ENCODE measurements at regions not wholly inside any gene's neighbourhood (a gene's known extent, or its start where the extent isn't known, plus 50 kb on each side); places are given as distances from the start of the nearest gene placed in this dataset.

DNA sequence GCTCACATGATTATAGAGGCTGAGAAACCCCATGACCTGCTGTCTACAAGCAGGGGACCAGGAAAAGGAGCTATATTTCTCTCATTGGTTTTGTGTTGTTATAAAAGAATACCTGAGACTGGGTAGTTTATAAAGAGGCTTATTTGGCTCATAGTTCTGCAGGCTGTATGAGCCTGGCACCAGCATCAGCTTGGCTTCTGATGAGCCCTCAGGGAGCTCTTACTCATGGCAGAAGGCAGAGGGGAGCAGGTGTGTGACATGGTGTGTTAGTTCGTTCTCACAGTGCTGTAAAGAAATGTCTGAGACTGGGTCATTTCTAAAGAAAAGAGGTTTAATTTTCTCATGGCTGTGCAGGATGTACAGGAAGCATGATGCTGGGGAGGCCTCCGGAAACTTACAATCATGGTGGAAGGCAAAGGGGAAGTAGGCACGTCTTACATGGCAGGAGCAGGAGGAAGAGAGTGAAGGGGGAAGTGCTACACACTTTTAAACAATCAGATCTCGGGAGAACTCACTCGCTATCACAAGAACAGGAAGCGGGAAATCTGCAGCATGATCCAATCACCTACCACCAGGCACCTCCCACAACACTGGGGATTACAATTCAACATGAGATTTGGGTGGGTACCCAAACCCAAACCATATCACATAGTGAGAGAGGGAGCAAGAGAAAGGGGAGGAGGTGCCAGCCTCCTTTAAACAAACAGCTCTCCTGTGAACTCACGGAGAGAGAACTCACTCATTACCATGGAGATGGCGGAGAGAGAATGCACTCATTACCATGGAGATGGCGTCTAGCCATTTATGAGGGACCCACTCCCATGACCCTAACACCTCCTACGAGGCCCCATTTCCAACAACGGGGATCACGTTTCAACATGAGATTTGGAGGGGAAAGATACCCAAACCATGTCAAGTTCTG is 133.4 kb downstream of the JCAD start:
- DNase-seq (ENCODE audit: low read depth) = no peak

DNA sequence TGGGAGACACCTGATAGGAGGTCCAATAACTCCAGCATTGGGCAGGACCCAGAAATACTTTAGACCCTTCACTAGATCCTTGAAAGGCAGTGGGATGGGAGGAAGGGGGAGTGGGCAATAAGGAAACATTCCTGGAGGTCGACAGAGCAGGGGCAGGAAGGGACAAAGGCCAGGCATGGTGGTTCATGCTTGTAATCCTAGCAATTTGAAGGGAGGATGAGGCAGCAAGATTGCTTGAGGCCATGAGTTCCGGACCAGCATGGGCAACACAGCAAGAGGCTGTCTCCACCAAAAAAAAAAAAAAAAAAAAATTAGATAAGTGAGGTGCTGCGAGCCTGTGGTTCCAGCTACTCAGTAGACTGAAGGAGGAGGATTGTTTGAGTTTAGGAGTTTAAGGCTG is 134.9 kb downstream of the JCAD start:
- no peak for DNase-seq (ENCODE audit: low read depth)

DNA sequence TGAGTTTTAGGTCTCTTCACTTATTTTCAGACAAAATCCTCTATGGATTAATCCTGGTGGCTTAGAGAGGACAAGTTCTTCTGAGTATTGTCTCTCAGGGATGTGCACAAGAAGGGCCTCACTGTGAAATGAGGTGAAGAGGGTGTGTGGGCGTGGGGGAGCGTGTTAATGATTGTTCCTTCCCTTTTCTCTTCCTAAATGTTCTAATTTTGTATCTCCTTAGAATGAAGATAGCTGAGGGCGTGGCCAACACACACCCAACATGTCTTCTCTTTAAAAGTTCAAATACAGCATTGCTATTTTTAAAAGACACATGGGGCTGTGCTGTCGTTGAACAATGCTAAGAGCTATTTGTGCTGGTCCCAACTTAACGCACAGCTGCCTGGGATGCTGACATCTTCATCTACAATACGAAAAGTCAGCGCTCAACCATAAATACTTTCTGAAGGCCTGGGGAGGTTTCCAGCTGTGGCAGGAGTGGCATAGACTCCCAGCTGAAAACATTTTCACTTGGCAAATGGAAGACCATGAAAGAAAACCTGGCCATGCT is 135.9 kb downstream of the JCAD start:
- DNase-seq (ENCODE audit: low read depth) = no peak

DNA sequence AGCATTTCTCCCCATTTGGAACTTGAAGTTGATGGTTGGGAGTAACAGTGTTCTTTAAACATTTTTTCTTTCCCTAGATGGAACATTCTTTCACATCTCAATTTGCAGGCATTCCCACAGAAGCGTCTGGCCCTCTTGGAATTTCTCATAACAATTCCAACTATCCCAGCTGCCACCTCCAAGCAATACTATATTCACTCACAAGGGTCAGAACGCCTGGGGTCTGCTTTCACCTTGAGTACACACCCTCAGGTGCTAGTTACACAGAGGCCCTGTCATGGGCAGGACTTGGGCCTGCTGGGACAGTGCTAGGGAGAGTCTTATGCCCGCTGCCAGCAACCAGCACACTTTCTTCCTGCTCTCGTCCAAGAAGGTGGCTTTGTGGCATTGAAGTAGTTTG is 136.5 kb downstream of the JCAD start:
- no peak for DNase-seq (ENCODE audit: low read depth)

DNA sequence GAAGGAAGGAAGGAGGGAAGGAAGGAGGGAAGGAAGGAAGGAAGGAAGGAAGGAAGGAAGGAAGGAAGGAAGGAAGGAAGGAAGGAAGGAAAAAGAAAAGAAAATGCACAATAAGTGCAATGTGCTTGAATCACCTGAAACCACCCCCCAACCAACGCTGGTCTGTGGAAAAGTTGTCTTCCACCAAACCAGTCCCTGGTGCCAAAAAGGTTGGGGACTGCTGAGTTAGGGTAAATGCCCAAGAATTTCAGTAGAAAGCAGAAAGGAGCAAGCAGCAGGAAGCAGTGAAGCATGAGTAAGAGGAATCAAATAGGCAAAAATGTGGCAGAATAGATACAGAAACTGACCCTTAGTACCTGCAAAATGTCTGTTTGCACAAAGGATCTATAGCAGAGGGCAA is 137.2 kb downstream of the JCAD start:
- DNase-seq (ENCODE audit: low read depth) = no peak

DNA sequence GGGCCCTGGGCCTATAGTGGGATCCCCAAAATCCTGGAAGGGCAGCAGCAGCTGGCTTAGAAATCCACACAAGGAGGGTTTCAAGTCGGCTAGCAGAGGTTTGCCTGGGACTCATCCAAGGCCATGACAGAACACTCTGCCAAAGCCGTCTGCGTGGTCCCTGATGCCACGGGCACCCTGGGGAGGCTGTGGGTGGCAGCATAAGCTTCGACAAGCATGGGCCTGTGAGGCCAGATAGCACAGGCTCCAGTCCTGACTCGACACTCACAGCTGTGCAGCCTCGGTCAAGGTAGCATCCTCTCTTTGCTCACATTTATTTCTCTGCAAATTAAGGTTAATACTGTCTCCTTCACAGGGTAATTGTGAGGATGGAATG is 138.3 kb downstream of the JCAD start:
- no peak for DNase-seq (ENCODE audit: low read depth)

DNA sequence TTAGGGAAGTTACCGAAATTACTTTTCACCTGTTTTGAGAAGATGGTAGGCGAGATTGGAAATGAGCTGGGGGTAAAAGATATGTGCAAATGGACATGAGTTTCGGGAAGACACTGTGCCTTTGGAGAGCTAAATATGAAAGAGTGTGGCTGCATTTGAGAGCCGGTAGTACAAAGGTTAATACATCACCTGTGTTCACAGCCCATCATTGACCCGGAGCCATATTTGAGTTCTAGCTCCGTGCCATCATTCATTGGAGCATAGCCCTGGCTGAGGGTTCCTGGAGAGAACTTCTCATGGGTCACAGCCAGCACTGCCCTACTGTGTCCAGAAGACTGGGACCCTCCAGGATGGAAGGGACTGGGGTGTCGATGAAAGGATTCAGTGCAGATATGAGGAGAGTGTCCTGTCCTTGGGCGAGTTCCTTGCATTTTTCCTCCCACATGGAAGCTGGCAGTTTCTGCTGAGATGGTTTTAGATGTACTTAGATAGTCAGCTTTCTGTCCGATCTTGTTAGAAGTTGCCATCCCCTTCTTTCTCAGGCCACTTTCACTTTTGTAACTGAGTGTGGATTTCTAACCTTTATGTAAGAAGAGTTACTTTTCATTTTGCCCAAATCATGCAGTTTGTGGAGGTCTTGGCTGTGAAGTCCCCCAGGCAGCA is 138.8 kb downstream of the JCAD start:
- no peak for DNase-seq (ENCODE audit: low read depth)

DNA sequence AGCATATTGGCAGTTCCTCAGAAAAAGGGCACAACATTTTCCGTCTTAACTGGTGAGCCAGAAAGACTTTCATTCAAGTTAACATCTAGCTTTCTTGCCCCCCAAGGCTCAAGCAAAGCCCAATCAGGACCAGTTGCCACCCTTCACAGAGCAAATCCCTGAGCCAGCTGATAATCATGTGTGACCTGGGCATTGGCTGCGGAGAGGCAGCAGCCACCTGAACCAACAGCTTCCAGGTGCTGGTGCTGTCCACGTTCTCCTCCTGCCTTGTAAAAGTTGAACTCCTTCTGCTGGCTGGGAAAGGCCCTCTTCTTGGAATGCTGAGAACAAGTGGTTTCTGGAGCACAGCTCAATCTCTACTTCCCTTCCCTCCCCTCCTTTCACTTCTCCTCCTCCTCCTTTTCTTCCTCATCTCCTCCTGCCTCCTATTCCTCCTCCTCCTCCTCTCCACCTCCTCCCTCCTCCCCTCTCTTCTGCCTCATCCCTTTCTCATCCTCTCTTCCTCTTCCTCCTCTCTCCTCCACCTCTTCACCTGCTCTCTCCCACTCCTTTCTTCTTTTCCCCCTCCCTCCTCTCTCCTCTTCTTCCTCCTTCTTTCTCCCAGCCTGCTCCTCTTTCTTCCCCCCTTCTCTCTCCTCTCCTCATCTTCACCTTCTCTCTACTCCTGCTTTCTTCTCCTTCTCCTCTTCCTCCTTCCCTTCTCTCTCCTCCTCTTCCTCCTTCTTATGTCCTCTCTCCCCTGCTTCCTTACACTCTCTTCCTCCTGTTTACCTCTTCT is 140.6 kb downstream of the JCAD start:
- DNase-seq (ENCODE audit: low read depth) = no peak

DNA sequence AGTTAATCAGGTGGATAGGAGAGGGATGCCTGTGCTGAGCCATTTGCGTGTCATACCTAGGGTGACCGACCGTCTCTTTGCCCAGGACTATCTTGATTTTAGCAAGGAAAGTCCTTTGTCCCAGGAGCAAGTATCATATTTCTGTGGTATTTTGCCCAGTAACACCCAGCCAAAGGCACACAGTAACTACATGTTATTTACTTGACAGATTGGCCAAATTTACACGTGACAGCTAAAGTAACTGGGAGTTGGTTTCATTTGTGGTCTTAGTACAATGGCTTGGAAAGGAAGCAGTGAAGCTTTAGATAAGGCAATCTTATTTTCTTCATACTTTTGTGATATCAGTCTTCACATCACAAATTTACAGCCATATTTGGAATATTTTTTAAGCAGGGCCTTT is 142.1 kb downstream of the JCAD start:
- DNase-seq (ENCODE audit: low read depth) = no peak

DNA sequence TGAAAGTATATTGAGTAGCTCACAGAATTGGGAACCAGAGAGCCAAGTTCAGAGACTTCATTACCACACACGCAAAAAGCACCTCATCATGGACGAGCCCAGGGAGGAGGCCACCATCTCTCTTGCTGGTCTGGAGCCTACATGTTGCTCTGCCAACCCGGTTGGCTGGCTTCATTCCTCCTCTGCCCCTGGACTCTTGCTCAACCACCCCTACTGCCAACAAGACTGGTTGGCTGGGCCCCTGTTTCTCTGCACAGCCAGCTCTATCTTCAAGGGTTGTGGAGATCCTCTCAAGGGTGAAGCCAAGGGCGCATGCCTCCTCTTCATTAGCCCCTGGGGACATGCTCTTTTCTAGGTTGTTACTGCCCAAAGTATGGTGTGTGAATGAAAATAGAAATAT is 142.7 kb downstream of the JCAD start:
- no peak for DNase-seq (ENCODE audit: low read depth)

DNA sequence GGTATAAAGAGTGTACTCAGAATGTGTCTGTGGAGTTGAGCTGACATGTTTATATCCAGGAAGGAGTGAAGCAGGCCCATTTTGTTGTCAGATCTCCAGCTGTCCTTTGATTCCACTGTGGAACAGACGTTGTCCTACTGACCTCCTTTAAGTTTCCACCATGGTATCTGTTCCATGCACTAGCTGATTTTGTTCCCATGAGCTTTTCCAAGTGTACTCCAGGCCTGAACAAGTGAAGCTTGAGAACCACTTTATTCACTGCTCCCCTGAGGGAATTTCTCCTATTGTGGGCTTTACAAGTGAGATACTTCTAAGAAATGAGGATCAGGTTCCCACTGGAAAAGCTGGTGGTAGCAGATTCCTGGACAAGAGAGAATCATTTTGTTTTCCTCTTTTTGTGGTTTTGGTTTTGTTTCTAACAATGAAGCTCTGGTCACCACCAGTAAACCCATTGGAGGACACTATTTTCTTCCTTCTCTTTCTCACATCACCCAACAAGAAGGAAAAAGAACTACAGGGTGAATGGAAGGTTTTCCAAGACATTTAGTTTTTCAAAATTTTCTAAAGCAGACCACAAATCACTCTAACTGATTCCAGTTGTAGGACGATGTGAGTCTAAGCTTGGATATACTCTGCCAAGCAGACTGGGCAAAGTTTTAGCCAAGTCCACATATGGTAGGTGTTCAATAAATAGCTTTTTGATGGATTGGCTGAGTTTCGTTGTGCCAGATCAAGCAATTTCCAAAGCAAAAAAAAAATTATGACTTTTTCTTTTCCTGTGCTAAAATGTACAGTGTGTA is 144.2 kb downstream of the JCAD start:
- no peak for DNase-seq (ENCODE audit: low read depth)

DNA sequence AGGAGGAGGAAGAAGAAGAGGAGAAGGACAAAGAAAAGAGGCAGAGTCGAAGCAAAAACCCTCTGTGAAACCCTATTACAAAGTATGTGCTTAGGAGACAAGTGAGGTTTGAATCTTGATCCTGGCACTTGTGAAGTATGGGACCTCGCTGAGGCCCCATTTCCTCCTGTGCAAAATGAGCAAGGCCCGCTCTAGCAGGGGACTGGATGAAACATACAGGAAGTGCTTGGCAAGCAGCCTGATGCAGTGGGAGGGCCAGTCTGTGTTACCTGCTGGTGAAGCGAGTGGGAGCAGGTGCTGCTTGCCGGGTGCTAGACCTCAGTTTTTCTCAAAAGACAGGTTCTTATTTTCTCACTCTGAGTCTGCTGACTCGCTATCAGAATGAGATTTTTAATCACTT is 150.4 kb downstream of the JCAD start:
- DNase-seq (ENCODE audit: low read depth) = no peak

DNA sequence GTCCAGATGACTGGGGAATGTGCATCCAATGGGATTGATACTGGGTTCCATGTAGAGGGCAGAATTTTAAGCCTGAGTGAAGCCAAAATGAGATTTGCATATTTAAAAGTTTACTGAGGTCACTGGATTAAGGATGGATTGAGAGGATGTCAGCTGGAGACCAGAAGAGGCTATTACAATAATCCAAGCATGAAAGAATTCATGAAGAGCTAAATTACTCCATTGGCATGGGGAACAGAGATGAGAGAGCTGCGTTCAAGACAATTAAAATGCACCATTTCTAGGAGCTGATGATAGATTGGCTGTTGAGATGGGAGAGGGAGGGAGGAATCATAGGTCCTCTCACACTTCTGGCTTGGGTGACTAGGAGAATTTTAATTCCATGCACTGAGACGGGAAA is 158.5 kb downstream of the JCAD start:
- DNase-seq (ENCODE audit: low read depth) = no peak

DNA sequence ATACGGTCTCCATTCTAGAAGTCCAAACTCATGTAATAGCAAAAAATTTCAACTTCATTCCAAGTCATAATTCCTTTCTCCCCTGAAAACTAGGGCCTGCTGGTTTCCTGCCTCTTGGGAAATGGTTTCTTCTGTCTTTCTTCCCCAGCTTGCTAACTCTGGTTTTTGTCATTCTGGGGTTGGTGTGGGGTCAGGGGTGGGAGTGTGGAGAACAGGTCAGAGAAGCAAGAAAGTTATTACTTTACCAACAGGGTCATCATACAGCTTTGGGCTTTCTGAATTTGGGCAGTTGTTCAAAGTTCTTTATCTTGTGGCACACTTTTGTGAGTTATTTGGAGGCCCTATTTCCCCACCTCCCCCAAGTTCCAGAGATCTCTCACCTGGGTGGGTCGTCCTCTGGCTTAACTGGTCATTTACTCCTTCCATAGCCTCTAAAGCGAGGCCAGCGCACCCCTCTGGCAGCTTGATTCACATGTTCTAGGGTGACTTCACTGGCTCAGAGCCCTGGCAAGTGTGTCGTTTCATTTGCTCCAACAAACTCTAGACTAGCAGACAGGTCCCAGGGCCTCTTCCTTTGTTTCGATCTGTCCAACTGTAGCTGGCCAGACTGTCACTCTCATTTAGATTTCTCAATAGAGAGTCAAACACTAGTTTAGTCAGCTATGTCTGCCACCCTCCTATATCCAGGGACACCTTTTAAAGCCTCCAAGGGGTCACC is 161.2 kb downstream of the JCAD start:
- no peak for DNase-seq (ENCODE audit: low read depth)

DNA sequence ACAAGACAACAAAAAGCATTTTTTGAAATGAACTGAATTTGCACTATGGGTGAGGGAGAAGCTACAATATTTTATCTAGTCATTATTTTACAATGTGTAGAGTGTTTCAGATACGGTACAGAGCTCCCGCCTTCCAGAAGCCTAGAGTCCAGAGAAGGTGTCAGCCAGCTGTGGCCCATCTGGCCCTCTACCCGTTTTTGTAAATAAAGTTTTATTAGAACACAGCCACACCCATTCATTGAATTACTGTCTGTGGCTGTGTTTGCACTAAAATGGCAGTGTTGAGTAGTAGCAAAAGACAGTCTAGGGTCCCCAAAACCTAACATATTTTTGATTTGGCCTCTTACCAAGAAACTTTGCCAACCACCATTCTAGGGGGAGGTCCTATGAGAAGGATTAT is 162.0 kb downstream of the JCAD start:
- no peak for DNase-seq (ENCODE audit: low read depth)

DNA sequence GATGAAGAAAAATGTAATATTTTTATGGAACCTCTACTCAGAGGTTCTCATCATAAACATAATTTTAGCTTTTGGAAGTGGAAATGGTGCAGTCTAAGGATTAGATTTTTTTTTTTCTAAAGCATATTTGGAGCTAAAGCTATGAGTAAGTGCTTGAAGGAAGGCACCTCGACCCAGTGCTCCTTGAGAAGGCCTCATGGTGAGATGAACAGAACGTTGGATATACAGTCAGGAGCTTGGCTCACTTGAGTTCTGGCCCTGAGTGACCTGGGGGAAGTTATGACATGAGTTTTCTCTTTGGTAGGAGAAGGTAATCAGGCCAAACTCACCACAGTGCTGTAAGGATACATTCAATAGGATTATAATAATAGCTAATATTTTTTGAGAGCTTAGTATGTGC is 163.3 kb downstream of the JCAD start:
- no peak for DNase-seq (ENCODE audit: low read depth)

DNA sequence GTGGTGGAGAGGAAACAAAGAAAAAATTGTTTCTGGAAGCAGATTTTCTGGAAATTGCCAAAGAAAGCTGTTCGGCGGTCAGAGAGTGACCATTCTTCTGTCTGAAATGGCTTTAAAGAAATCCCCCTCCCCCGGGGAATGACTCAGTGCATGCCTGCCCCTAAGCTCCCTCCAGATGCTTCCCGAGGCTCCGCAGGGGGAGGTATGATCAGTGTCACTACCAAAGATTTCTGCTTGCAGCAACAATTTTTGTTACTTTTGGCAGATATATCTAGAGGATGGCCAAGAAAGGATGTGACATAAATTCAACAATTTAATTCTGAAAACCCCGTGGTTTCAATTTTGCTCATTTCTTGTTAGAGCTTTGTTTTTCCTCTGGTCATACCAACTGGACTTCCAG is 163.9 kb downstream of the JCAD start:
- DNase-seq (ENCODE audit: low read depth) = no peak

DNA sequence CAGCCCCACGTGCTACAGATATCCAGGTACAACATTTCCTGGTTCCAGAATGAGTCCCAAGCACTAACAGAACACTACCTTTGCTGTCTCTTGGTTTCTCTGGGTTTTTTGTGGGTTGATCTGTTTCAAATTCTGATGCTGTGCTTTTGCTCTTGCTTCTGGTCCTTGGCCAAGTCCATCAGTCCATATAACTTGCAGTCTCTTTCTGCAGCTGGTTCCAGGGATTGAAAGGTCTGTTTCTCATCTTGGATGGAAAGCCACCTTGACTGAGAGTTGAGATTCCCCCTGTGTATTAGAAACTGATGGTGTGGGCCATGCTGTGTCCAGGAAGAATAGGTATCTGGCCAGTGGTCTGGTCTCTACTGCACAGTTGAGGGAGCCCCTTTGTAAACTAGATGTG is 171.1 kb downstream of the JCAD start:
- DNase-seq (ENCODE audit: low read depth) = no peak

DNA sequence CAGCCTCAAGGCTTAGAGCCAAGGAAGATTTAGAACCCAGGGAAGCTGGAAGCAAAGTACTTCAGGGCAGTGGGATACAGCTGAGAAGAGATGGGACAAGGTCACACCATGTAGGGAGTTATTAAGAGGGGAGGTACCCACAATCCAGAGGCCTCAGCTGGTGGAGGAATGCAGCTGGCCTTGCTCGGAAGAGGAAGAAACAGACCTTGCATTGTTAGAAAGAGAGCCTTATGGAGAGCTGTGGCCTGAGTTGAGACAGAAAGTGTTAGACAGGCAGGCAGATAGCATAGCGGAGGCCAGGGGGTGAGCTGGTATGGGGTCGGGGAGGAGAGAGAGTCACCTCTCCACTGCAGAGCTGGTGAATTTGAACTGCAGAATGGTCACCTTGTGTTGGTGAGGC is 173.1 kb downstream of the JCAD start:
- no peak for DNase-seq (ENCODE audit: low read depth)

DNA sequence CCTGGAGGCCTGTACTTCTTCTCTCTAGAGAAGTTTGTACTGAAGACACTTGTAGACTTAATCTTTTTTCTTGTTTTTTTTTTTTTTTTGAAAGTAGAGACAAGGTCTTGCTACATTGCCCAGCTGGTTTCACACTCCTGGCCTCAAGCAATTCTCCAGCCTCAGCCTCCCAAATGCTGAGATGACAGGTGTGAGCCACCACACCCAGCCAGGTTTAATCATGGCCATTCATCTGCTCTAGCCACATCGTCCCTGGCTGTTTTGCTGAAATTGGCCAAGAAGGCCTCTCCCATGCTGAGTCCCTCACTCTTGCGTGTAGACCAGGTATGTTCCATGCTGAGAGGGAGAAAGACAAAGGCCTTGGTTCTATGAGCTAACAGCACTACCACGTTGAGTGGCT is 176.2 kb downstream of the JCAD start:
- no peak for DNase-seq (ENCODE audit: low read depth)

DNA sequence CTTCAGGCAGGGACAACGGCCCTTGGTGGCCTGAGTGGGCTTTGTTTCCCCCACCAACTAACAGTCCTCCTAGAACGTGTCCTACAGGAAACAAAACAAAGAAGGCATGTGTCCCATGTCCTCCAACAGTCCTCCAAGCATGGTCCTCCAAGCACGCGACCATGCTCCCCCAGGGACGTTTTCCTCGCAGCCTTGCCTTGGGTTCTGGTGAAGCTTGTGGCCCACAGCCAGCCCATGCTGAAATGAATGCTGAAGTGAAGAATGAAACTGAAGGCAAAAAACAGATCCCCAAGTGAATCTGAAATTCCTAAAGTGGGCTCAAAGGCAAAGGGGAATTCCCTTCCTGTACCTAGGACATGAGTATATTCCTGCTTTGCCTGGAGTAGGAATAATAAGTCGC is 176.6 kb downstream of the JCAD start:
- DNase-seq (ENCODE audit: low read depth) = no peak
